Glutamatergic neuron (in vitro differentiated cells): ENCODE measurements at regions not wholly inside any gene's neighbourhood (a gene's known extent, or its start where the extent isn't known, plus 50 kb on each side); places are given as distances from the start of the nearest gene placed in this dataset.
A peak's percentile ranks its signal among the peaks of the same experiment; 100 is the strongest.

Experiments
- DNase-seq: peaks from one replicate; pipeline ENCODE4 v3.0.0; 2022
- H3K27ac Mint-ChIP-seq: one replicate; pipeline ENCODE4 v1.8.0; 2020; ENCODE audit warnings: mild to moderate bottlenecking, mixed read lengths, inconsistent platforms; ENCODE audit not compliant: unreplicated experiment
- H3K27me3 Mint-ChIP-seq: one replicate; pipeline ENCODE4 v1.8.0; 2020; ENCODE audit warnings: mild to moderate bottlenecking, moderate library complexity, mixed read lengths, inconsistent platforms; ENCODE audit not compliant: unreplicated experiment
- H3K36me3 Mint-ChIP-seq: one replicate; pipeline ENCODE4 v1.8.0; 2020; ENCODE audit warnings: mild to moderate bottlenecking, mixed read lengths, inconsistent platforms; ENCODE audit not compliant: unreplicated experiment
- H3K4me1 Mint-ChIP-seq: one replicate; pipeline ENCODE4 v1.8.0; 2020; ENCODE audit warnings: mild to moderate bottlenecking, low read depth, mixed read lengths, inconsistent platforms; ENCODE audit not compliant: unreplicated experiment
- H3K4me3 Mint-ChIP-seq: one replicate; pipeline ENCODE4 v1.8.0; 2020; ENCODE audit warnings: mild to moderate bottlenecking, mixed read lengths, inconsistent platforms; ENCODE audit not compliant: unreplicated experiment
- H3K9me3 Mint-ChIP-seq: one replicate; pipeline ENCODE4 v1.8.0; 2020; ENCODE audit warnings: mild to moderate bottlenecking, moderate library complexity, mixed read lengths, inconsistent platforms; ENCODE audit not compliant: unreplicated experiment
- TF ChIP-seq, protein P1 (sequence below): fragments of 200-600 bp; sonication (generic); IDR thresholded peaks from one replicate; pipeline ENCODE4 v1.5.0; 2021; ENCODE audit not compliant: partially characterized antibody, unreplicated experiment

DNA sequence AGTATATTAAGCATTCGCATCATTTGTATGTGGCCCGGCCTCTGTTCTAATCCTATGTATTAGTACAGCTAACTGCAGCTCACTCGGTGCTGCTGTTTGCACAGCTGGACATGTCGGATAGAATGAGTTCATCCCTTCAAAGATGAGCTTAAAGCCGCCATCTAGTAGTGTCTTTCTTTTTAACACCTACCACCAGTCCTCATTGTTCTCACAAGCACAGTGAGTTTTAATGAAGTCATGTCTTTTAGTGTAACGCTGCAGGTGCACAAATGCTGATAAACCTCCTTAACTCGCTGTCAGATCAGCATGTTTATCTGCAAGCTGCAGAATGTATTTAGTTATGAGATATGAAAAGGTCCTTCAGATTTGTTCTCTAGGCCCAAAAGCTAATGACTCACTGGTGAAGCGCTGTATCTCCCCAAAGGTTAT, 247.5 kb downstream of the MTERF1 start:
- peaks cover 44% of the 10 kb centered on the region for H3K4me1 Mint-ChIP-seq
- no peak for DNase-seq
- no peaks in the 10 kb centered on the region for H3K36me3 Mint-ChIP-seq
- H3K27me3 Mint-ChIP-seq: peaks cover 6% of the 10 kb centered on the region
- H3K9me3 Mint-ChIP-seq: peaks cover 7% of the 10 kb centered on the region
- TF ChIP-seq, protein P1, sequence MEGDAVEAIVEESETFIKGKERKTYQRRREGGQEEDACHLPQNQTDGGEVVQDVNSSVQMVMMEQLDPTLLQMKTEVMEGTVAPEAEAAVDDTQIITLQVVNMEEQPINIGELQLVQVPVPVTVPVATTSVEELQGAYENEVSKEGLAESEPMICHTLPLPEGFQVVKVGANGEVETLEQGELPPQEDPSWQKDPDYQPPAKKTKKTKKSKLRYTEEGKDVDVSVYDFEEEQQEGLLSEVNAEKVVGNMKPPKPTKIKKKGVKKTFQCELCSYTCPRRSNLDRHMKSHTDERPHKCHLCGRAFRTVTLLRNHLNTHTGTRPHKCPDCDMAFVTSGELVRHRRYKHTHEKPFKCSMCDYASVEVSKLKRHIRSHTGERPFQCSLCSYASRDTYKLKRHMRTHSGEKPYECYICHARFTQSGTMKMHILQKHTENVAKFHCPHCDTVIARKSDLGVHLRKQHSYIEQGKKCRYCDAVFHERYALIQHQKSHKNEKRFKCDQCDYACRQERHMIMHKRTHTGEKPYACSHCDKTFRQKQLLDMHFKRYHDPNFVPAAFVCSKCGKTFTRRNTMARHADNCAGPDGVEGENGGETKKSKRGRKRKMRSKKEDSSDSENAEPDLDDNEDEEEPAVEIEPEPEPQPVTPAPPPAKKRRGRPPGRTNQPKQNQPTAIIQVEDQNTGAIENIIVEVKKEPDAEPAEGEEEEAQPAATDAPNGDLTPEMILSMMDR: no peak
- no peak overlapping the region for H3K27ac Mint-ChIP-seq
- H3K4me3 Mint-ChIP-seq: no peak overlapping the region

DNA sequence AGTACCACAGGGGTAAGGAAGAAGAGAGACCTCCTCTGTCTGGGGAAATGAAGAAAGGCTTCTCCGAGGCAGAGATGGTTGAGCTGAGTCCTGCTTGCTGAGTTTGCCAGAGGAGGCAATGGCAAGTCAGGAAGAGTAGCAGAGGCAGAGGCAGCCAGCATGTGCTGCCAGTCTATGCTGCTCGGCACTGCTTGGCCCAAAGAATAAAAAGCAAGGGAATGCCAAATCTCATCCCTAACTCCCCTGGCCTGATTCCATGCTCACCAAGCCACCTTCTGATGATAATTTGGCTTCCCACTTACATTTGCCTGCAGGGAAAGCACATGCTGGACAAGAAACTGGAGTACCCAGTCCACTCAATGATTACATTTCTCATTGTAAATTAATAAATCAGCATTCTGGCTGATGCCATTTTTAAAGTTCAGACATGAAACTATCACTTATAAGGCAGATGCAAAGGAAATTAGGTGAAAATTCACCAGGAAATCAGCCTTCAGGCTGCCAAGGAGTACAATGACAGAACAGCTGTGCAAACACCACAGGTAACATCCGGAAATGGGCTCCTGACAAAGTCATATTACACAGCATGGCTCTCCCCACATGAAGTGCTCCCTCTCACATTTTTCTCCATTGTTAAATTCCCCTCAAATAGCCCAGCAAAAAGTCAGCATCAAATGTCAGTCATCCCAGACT, 245.9 kb downstream of the MTERF1 start:
- H3K4me1 Mint-ChIP-seq: peaks cover 38% of the 10 kb centered on the region
- no peak overlapping the region for H3K27ac Mint-ChIP-seq
- peaks cover 6% of the 10 kb centered on the region for H3K27me3 Mint-ChIP-seq
- TF ChIP-seq, protein P1: no peak
- H3K9me3 Mint-ChIP-seq: peaks cover 7% of the 10 kb centered on the region
- no peaks in the 10 kb centered on the region for H3K36me3 Mint-ChIP-seq
- H3K4me3 Mint-ChIP-seq: no peak overlapping the region
- DNase-seq: no peak

DNA sequence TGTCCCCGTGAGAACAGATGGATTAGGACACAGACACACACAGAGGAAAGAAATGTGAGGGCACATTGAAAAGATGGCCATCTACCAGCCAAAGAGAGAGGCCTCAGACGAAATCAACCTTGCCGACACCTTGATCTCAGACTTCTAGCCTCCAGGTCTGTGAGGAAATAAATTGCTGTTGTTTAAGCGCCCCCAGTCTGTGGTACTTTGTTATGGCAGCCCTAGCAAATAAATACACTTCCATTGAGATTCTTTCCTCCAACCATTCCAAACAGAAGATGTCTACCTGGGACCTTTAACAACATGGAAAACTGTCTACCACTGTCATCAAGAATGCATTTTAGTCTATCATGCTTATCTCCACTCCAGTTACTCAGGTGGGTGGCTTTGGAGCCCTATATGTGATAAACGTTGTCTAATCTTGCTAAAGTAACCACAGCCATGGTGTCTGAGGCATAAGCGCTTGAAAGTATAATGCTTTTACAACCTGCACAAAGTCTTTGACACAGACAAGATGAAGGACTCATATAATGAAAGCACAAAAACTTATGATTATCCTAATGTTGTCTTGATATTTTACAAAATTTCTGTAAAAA, 244.3 kb downstream of the MTERF1 start:
- Mint-ChIP-seq H3K36me3 (no peaks in the 10 kb centered on the region), H3K27me3 (no peaks in the 10 kb centered on the region), H3K4me3 (no peak overlapping the region), H3K27ac (no peak overlapping the region), H3K9me3 (no peaks in the 10 kb centered on the region), H3K4me1 (peaks cover 27% of the 10 kb centered on the region)
- DNase-seq: no peak
- TF ChIP-seq, protein P1: peak; percentile 58

DNA sequence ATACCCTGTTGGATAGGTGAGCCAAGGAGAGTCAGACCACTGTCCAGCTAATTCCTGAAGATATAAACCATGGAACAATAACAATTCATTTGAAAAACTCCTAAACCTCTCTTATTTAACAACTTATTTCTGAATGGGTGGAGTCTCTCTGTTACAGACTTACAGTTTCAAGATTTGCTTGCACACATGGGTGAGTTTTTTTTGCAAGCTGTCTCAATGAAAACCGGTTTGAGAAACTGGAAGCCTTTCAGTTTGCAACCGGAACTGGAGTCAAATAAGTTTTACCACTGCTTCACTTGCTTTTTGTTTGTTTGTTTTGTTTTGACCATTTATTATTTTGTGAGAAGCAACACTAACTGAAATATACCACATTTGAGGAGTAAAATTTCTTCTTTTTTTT, 243.8 kb downstream of the MTERF1 start:
- TF ChIP-seq, protein P1: no peak
- H3K27ac Mint-ChIP-seq: no peak overlapping the region
- H3K9me3 Mint-ChIP-seq: no peaks in the 10 kb centered on the region
- no peaks in the 10 kb centered on the region for H3K36me3 Mint-ChIP-seq
- H3K27me3 Mint-ChIP-seq: no peaks in the 10 kb centered on the region
- H3K4me3 Mint-ChIP-seq: no peak overlapping the region
- peaks cover 27% of the 10 kb centered on the region for H3K4me1 Mint-ChIP-seq
- no peak for DNase-seq

DNA sequence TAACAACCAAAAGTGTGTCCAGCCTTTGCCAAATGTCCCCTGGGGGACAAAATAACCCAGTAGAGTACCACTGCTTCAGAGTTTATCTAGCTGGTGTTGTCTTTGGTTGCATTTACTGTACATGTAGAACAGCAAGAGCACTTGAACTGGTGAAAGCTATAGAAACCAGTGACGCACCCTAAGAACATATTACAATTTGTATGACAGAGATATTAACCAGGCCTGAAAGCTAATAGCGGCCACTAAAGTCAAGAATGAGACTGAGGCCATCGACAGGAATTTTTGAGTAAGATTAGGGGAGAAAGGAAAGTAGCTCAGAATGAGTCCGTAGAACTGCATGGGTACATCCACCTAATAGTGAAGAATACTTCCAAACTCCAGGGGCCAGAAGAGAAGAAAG, 236.2 kb downstream of the MTERF1 start:
- no peak overlapping the region for H3K27ac Mint-ChIP-seq
- DNase-seq: no peak
- no peak overlapping the region for H3K4me3 Mint-ChIP-seq
- no peaks in the 10 kb centered on the region for H3K36me3 Mint-ChIP-seq
- H3K27me3 Mint-ChIP-seq: peaks cover 2% of the 10 kb centered on the region
- no peaks in the 10 kb centered on the region for H3K4me1 Mint-ChIP-seq
- TF ChIP-seq, protein P1: no peak
- peaks cover 4% of the 10 kb centered on the region for H3K9me3 Mint-ChIP-seq
